ENCODE measurements at regions not wholly inside any gene's neighbourhood (a gene's known extent, or its start where the extent isn't known, plus 50 kb on each side); places are given as distances from the start of the nearest gene placed in this dataset.

GRCh38 chr17:12415031-12415430 lies 250.7 kb upstream of the MYOCD start:
- POLR2A ChIA-PET = no interaction called here
- no peak overlapping the region for H3K9ac ChIP-seq
- WGBS (ENCODE audit: low lambda C conversion rate) = 16% methylated on average over 3 of the region's 3 CpGs
- no peak for DNase-seq
- H3K79me2 ChIP-seq (ENCODE audit: insufficient read depth) = no peaks in the 10 kb centered on the region
- H3K9me2 ChIP-seq = no peaks in the 10 kb centered on the region
- H3K4me2 ChIP-seq = no peak overlapping the region
- TF ChIP-seq NRF1 (IDR thresholded peaks at IDR 0.05; ENCODE audit: low read depth, low read length) = no peak
- TF ChIP-seq EP300 (IDR thresholded peaks at IDR 0.05; ENCODE audit: borderline replicate concordance in 1 of 2, low read depth in 1 of 2, low read length in 1 of 2) = no peak
- TF ChIP-seq, protein P1, sequence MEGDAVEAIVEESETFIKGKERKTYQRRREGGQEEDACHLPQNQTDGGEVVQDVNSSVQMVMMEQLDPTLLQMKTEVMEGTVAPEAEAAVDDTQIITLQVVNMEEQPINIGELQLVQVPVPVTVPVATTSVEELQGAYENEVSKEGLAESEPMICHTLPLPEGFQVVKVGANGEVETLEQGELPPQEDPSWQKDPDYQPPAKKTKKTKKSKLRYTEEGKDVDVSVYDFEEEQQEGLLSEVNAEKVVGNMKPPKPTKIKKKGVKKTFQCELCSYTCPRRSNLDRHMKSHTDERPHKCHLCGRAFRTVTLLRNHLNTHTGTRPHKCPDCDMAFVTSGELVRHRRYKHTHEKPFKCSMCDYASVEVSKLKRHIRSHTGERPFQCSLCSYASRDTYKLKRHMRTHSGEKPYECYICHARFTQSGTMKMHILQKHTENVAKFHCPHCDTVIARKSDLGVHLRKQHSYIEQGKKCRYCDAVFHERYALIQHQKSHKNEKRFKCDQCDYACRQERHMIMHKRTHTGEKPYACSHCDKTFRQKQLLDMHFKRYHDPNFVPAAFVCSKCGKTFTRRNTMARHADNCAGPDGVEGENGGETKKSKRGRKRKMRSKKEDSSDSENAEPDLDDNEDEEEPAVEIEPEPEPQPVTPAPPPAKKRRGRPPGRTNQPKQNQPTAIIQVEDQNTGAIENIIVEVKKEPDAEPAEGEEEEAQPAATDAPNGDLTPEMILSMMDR (IDR thresholded peaks at IDR 0.05) = no peak
- TF ChIP-seq MEF2A (IDR thresholded peaks at IDR 0.05; ENCODE audit: borderline replicate concordance, low read depth) = no peak
- no peak for TF ChIP-seq EZH2phosphoT487 (IDR thresholded peaks at IDR 0.05; ENCODE audit: borderline replicate concordance, low read depth)
- TF ChIP-seq SIN3A (IDR thresholded peaks at IDR 0.05; ENCODE audit: borderline replicate concordance, low read depth, low read length) = no peak
- TF ChIP-seq, protein P2, sequence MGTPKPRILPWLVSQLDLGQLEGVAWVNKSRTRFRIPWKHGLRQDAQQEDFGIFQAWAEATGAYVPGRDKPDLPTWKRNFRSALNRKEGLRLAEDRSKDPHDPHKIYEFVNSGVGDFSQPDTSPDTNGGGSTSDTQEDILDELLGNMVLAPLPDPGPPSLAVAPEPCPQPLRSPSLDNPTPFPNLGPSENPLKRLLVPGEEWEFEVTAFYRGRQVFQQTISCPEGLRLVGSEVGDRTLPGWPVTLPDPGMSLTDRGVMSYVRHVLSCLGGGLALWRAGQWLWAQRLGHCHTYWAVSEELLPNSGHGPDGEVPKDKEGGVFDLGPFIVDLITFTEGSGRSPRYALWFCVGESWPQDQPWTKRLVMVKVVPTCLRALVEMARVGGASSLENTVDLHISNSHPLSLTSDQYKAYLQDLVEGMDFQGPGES (IDR thresholded peaks at IDR 0.05; ENCODE audit: low read depth, low read length) = no peak
- TF ChIP-seq RFX5 (IDR thresholded peaks at IDR 0.05; ENCODE audit: low read length) = no peak
- no peak for TF ChIP-seq RAD21 (IDR thresholded peaks at IDR 0.05; ENCODE audit: low read length)
- TF ChIP-seq RCOR1 (IDR thresholded peaks at IDR 0.05; ENCODE audit: low read length) = no peak
- no peak for TF ChIP-seq USF1 (IDR thresholded peaks at IDR 0.05; ENCODE audit: borderline replicate concordance, low read depth)
- no peak for TF ChIP-seq JUND (IDR thresholded peaks at IDR 0.05)
- TF ChIP-seq TAF1 (IDR thresholded peaks at IDR 0.05; ENCODE audit: borderline replicate concordance, low read depth, low read length) = no peak
- no peak for TF ChIP-seq REST (IDR thresholded peaks at IDR 0.05; ENCODE audit: low read depth, low read length)
- no peak for TF ChIP-seq POLR2AphosphoS5 (IDR thresholded peaks at IDR 0.05; ENCODE audit: low read depth, low read length)
- no peak for TF ChIP-seq ELF1 (IDR thresholded peaks at IDR 0.05)
- TF ChIP-seq FOXM1 (IDR thresholded peaks at IDR 0.05; ENCODE audit: low read depth) = no peak
- TF ChIP-seq GATA2 (CRISPR knock-in tag; IDR thresholded peaks at IDR 0.05) = no peak
- no peak overlapping the region for H2AFZ ChIP-seq (ENCODE audit: low read depth)
- no peaks in the 10 kb centered on the region for H3K4me1 ChIP-seq (ENCODE audit: control insufficient read depth in 1 of 2, insufficient read depth in 2 of 2, low read depth in 1 of 2, low read length in 1 of 2)
- H3K36me3 ChIP-seq (replicated peaks in 1 of 2; ENCODE audit: control insufficient read depth in 1 of 2, insufficient read depth in 2 of 2, low read length in 1 of 2) = no peaks in the 10 kb centered on the region
- no peak overlapping the region for H3K4me3 ChIP-seq (ENCODE audit: low read depth in 2 of 2, low read length in 1 of 2)
- CTCF ChIA-PET = no interaction called here
- H3F3A ChIP-seq (replicated peaks; ENCODE audit: insufficient read depth) = no peaks in the 10 kb centered on the region
- H4K20me1 ChIP-seq (ENCODE audit: insufficient read depth) = no peaks in the 10 kb centered on the region
- H3K27me3 ChIP-seq (ENCODE audit: insufficient read depth) = no peaks in the 10 kb centered on the region
- no peak overlapping the region for H3K27ac ChIP-seq (ENCODE audit: low read depth in 2 of 2, low read length in 1 of 2)
- no peaks in the 10 kb centered on the region for H3K9me3 ChIP-seq

All from SK-N-SH (cell line).